Skeletal muscle cell (primary cell): ENCODE measurements at regions not wholly inside any gene's neighbourhood (a gene's known extent, or its start where the extent isn't known, plus 50 kb on each side); places are given as distances from the start of the nearest gene placed in this dataset.

Source experiments
- DNase-seq: peaks from one replicate; pipeline ENCODE4 v3.0.0-alpha.2; 2010; ENCODE audit warnings: low read depth
- H3K4me3 ChIP-seq: 2 replicates; pipeline ENCODE4 v1.5.1; 2011; ENCODE audit warnings: low read depth, mild to moderate bottlenecking, control low read depth, low read length, moderate library complexity

DNA sequence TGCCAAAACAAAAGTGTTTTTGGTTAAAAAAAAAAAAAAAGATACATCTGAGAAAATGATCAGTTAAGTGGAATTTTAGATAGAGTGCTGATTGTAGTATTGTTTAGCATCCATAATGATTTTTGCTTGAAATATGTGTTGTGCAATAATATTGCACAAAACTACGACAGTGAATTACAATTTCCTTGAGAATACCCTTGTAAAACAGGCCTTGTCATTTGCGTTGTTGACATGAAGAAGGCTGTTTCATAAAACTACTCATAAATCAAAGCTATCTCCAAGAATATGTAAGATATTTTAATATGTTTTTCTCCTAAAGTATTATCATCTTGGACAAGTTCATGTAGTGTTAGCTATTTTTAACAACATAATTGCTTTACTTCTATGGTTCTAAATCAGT is 1077.0 kb downstream of the LRFN5 start:
- DNase-seq, result no peak
- H3K4me3 ChIP-seq, result no peak overlapping the region

GRCh38 chr14:42676636-42677035 is 1070.0 kb downstream of the LRFN5 start:
- DNase-seq, result no peak
- H3K4me3 ChIP-seq, result no peak overlapping the region

DNA sequence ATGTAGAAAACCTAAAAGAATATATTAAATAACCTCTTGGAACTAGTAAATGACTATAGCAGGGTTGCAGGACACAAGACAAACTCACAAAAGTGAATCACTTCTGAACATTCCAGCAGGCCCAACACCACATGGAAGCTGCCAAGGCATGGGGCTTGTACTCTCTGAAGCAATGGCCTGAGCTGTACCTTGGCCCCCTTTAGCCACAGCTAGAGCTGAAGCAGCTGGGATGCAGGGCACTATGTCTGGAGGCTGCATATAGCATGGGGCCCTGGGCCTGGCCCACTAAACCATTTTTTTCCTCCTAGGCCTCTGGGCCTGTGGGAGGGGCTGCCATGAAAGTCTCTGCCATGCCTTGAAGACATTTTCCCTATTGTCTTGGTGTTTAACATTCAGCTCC is 1067.3 kb downstream of the LRFN5 start:
- DNase-seq, result no peak
- no peak overlapping the region for H3K4me3 ChIP-seq

GRCh38 chr14:42671636-42672035 is 1065.0 kb downstream of the LRFN5 start:
- peak; percentile 34 for DNase-seq
- no peak overlapping the region for H3K4me3 ChIP-seq

DNA sequence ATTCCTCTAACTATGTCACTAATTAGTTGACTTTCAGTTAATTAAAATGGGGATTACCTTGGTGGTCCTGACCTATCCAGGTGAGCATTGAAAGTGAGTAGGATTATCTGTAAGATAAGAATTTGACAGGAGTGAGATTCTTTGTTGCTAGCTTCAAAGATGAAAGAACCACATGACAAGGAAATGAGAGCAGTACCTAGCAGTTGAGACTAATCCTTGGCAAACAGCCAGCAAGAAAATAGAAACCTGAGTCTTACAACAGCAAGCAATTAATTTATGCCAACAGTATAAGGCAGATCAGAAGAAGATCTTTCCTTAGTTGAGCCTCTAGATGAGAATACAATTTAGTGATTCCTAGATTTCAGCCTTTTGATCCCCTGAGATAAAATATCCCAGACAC is 1058.4 kb downstream of the LRFN5 start:
- no peak overlapping the region for H3K4me3 ChIP-seq
- no peak for DNase-seq

GRCh38 chr14:42664190-42664589 is 1057.5 kb downstream of the LRFN5 start:
- no peak for DNase-seq
- H3K4me3 ChIP-seq, result no peak overlapping the region

GRCh38 chr14:42654707-42655106 is 1048.0 kb downstream of the LRFN5 start:
- DNase-seq, result no peak

DNA sequence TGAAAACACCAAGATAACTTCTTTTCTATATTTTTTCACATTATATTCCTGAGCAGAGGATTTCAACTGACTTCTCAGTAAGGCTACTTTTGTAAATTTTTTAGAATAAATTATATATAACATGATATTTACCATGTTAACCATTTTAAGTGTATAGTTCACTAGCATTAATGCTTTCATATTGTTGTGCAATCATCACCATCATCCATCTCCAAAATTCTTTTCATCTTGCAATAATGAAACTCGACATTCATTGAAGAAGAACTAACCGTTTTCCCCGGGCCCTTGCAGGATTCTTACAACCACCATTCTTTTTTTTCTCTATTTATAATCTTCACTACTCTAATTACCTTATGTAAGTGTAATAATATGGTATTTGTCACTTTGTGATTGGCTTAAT is 1036.1 kb downstream of the LRFN5 start:
- no peak for DNase-seq
- no peak overlapping the region for H3K4me3 ChIP-seq

More at GRCh38 chr14:42654707-42655106, 1048.0 kb downstream of the LRFN5 start:
- H3K4me3 ChIP-seq, result no peak overlapping the region

- DNase-seq, result no peak
- no peak overlapping the region for H3K4me3 ChIP-seq
Observed at GRCh38 chr14:42633504-42634095, 1026.9 kb downstream of the LRFN5 start.

GRCh38 chr14:42629553-42629952 is 1022.9 kb downstream of the LRFN5 start:
- no peak overlapping the region for H3K4me3 ChIP-seq
- DNase-seq, result no peak

DNA sequence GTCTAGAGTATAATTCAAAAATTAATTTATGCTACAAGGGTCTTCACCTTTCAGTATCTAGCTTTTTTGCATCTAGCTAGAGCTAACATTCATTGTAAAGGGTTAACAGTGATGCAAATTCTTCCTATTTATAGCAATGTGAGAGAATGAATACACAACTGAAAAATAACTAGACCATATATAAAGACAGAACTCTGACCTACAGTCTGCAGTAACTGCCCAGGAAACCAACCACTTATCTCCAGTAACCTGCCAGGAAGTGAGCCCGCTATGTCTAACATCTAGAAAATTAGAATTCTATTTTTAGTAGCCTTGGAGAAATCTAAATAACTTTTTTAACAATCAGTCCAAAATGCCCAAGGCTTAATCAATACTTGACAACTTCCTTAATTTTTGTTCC is 1021.9 kb downstream of the LRFN5 start:
- no peak for DNase-seq
- no peak overlapping the region for H3K4me3 ChIP-seq

DNA sequence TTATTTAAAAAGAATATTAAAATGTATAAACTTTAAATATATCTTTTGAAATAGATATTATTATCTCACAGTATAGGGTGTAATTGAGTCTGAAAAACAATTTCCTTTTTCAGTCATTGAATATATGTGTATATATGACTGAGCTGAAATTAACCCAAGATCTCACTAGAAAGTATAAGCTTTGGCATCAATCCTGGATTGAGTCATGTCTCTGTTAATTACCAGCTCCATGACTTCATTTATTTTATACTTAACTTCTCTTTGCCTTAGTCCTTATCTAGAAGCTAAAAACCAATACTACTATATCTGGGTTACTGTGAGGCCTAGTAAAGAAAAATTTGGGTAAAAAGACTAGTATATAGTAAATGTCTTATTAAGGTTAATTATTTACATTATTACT is 1020.3 kb downstream of the LRFN5 start:
- H3K4me3 ChIP-seq, result no peak overlapping the region
- no peak for DNase-seq

DNA sequence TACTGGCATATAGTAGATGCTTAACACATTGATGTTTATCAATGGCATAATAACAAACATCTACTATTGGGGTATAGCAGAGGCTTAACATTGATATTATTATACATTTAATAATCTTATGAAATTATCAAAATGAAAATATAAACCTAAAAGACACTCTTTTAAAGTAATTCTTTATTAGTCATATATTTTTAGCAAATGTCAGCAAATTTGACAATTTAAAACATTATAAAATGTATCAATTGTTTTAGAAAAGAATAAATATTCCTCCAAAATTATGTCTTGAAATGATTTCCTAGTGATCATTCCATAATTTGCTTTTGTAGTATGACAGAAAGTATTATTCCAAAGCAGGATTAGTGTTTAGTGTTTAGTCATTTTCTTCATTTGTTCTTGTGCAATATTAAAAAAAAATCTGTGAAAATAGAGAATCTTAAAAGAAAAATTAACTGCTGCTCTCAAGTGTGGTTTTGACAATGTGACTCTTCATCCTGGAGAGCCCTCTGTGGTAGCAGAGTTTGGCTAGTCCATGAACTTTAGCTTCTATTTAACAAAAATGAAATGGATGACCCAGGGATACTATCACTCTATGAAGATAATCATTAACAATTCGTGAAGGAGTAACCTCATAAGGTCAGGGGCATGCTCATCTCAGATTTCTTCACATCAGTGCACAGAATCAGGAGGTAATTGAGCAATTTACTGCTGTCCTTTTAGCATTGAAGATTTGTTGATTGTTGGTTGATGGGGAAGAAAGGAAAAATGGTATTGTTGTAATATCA is 1018.5 kb downstream of the LRFN5 start:
- no peak overlapping the region for H3K4me3 ChIP-seq
- no peak for DNase-seq

DNA sequence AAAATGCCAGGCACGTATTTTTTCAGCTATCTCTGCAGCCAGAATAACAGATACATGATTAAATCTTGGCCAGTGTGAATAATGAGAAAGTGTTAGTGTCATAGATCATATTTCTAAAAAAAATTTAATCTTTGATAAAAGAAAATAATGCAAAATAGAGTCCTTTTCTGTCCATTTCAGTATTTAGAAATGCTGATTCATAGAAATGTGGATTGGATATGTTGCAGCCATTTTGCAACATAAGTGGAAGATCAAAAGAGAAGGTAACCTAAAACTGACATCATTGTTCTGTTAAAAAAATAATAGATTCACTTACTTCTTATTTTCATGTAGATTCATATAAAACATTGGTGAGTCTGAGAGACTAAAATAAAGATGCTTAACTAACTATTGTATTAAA is 1010.3 kb downstream of the LRFN5 start:
- H3K4me3 ChIP-seq, result no peak overlapping the region
- DNase-seq, result no peak

- DNase-seq, result no peak
- H3K4me3 ChIP-seq, result no peak overlapping the region
Observed at GRCh38 chr14:42606839-42607238, 1000.2 kb downstream of the LRFN5 start.

- no peak for DNase-seq
- H3K4me3 ChIP-seq, result no peak overlapping the region
Observed at GRCh38 chr14:42602336-42602845, 995.7 kb downstream of the LRFN5 start.

DNA sequence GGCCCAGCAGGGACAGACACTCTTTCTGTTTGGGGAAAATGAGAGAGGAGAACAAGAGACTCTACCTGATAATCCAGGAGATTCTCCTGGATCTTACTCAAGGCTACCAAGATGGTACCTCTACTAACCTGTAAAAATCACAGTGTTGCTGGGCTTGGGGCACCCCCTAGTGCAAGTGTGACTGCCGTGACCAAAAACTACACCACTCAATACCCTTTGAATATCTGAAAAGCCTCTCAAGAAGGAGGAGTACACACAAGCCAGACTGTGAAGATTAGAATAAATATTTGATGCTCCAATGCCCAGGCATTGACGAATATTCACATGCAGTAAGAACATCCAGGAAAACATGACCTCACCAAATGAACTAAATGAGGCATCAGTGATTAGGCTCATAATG is 965.4 kb downstream of the LRFN5 start:
- no peak for DNase-seq
- H3K4me3 ChIP-seq, result no peak overlapping the region

DNA sequence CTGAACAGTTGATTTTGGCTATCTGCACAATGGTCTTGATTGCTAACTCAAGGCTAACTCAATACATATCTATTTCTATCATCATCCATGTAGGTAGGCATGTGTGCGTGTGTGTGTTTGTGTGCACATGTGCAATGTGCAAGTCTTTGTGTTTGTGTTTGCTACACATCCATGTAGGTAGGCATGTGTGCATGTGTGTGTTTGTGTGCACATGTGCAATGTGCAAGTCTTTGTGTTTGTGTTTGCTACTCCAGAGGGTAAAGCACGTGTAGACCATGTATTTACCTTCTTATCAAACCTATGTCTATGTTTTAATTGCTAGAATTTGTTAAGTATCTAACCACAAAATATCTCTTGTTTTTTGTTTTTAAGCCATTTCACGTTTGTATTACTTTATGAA is 962.6 kb downstream of the LRFN5 start:
- no peak for DNase-seq
- no peak overlapping the region for H3K4me3 ChIP-seq

DNA sequence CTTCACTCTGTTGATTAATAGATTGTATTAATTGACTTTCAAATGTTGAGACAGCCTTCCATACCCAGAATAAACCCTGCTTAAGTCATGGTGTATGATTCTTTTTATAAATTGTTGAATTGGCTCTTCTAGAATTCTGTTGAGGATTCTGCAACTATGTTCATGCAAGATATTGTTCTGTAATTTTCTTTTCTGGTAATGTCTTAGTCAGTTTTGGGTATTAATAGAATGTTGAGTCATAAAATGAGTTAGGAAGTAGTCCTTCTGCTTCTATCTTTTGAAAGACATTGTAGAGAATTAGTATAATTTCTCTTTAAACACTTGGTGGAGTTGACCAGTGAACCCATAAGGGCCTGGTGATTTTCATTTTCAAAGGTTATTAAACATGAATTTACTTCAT is 958.9 kb downstream of the LRFN5 start:
- no peak for DNase-seq
- H3K4me3 ChIP-seq, result no peak overlapping the region

DNA sequence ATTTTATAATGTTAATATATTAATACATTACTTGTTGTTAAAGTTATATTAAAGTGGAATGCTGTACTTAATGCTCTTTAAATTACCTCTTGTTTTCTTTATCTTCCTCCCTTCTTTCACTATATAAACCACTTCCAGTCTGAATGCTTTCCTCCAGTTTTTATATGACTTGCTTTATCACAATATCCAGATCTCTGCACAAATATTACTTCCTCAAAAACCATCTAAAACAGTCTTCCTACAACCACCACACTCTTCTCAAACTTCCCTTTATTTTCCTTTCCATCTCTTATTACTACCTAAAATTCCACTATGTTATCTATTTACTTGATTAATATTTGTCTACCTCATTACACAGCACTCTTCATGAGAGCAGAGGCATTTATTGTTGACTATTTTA is 956.6 kb downstream of the LRFN5 start:
- no peak for DNase-seq
- no peak overlapping the region for H3K4me3 ChIP-seq

GRCh38 chr14:42556551-42556950 is 949.9 kb downstream of the LRFN5 start:
- no peak overlapping the region for H3K4me3 ChIP-seq
- DNase-seq, result no peak
